Dedifferentiated amniotic fluid mesenchymal stem cell (primary cell): ENCODE measurements at regions not wholly inside any gene's neighbourhood (a gene's known extent, or its start where the extent isn't known, plus 50 kb on each side); places are given as distances from the start of the nearest gene placed in this dataset.
A peak's percentile ranks its signal among the peaks of the same experiment; 100 is the strongest.

Experiments used
- DNase-seq: peaks from one replicate; pipeline ENCODE4 v3.0.0-alpha.2; 2016; ENCODE audit errors: extremely low spot score

GRCh38 chr7:17234398-17235031, 63.9 kb upstream of the AHR start:
- peak; percentile 96 for DNase-seq

- no peak for DNase-seq
These were observed 62.3 kb upstream of the AHR start for GRCh38 chr7:17236171-17236570.

- DNase-seq: no peak
These were observed 61.8 kb upstream of the AHR start for GRCh38 chr7:17236603-17237002.

GRCh38 chr7:17239046-17239445, 59.4 kb upstream of the AHR start:
- DNase-seq: no peak

GRCh38 chr7:17239683-17240521, 58.5 kb upstream of the AHR start:
- no peak for DNase-seq

GRCh38 chr7:17242504-17242903, 55.9 kb upstream of the AHR start:
- no peak for DNase-seq

- no peak for DNase-seq
These were observed 53.7 kb upstream of the AHR start for GRCh38 chr7:17244786-17245185.

GRCh38 chr7:17247357-17247756, 51.1 kb upstream of the AHR start:
- no peak for DNase-seq

GRCh38 chr7:17248527-17248926, 49.9 kb upstream of the AHR start:
- no peak for DNase-seq
